ENCODE measurements at regions not wholly inside any gene's neighbourhood (a gene's known extent, or its start where the extent isn't known, plus 50 kb on each side); places are given as distances from the start of the nearest gene placed in this dataset.
A peak's percentile ranks its signal among the peaks of the same experiment; 100 is the strongest.

DNA sequence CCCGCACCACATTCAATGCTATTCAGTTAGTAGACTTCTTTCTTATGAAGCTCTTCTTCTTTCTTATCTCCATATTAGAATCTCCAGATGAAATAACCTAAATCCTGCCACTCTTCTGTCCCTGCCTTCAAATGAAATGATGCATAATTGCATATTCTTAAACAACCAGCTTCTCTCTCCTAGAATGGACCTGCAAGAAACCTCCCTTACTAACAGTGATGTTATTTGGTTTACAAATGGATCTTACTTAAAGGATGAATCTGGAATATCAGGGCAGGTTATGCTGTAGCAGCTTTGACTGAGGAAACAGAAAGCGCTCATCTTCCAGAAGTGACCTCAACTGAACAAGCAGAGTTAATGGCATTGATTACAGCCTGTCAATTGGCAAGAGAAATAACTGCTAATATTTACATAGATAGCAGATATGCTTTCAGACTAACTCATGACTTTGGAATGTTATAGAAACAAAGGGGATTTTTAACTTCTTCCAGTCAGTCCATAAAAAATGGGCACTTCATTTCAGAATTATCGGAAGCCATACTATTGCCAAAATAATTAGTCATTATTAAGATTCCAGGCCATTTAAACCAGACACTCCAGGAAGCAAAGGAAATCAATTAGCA is 755.7 kb upstream of the HS6ST1 start:
- TF ChIP-seq, protein P1, sequence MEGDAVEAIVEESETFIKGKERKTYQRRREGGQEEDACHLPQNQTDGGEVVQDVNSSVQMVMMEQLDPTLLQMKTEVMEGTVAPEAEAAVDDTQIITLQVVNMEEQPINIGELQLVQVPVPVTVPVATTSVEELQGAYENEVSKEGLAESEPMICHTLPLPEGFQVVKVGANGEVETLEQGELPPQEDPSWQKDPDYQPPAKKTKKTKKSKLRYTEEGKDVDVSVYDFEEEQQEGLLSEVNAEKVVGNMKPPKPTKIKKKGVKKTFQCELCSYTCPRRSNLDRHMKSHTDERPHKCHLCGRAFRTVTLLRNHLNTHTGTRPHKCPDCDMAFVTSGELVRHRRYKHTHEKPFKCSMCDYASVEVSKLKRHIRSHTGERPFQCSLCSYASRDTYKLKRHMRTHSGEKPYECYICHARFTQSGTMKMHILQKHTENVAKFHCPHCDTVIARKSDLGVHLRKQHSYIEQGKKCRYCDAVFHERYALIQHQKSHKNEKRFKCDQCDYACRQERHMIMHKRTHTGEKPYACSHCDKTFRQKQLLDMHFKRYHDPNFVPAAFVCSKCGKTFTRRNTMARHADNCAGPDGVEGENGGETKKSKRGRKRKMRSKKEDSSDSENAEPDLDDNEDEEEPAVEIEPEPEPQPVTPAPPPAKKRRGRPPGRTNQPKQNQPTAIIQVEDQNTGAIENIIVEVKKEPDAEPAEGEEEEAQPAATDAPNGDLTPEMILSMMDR (conservative IDR thresholded peaks at IDR 0.05; ENCODE audit: low read length) = no peak
- DNase-seq (ENCODE audit: low read depth) = no peak
- H3K4me3 ChIP-seq (ENCODE audit: low read length) = no peak overlapping the region

DNA sequence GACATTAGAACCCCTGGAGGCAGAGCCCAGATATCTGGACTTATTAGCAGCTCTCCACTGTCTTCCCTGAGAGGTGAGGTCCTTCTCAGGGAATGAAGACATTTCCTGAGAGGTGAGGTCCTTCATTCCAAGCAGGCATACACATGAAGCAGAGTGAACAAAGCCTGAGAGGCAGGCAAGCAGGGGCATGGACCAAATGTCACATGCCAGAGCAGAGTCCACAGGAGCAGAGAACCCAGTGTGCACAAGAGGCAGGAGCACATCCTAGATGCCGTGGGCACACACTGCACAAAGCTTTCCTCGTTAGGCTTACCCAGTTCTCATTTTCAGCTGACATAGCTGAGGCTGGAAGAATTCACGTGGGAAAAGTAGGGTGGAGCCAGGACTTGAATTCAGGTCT is 759.9 kb upstream of the HS6ST1 start:
- TF ChIP-seq, protein P1 (conservative IDR thresholded peaks at IDR 0.05; ENCODE audit: low read length) = no peak
- no peak overlapping the region for H3K4me3 ChIP-seq (ENCODE audit: low read length)
- no peak for DNase-seq (ENCODE audit: low read depth)

DNA sequence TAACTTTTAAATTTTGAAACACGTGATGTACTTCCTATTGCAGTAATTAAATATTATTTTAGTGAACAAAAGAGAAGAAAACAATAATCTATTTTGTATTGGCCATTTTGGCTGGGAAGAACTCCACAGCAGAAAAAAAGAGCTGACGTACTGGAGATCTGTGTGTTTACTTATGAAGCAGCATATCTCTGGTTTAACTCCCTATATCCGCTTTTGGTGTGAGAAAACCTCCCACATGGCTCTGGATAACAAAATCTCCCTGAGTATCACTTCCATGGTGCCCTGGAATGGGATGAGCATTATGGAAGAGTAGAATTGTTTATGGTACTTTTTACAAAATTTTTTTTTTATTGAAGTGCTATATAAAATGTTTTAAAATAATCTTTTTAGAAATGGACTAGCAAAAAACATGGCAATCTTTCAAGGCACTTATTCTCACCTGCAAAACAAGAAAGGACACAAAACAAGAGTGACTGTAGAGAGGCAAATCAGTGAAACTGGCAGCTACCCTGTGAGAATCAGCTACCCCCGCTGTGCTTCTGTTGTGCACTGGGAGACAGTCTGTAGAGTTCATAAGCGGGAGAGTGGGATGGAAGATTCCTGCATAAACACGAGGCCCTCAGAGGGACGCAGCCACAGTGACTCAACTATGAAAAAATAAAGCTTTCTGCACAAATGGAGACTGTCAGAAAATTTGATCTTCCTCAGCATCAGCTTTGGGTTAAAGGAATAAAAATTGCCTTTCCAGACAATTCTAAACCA is 762.2 kb upstream of the HS6ST1 start:
- DNase-seq (ENCODE audit: low read depth) = no peak
- H3K4me3 ChIP-seq (ENCODE audit: low read length) = no peak overlapping the region
- TF ChIP-seq, protein P1 (conservative IDR thresholded peaks at IDR 0.05; ENCODE audit: low read length) = no peak

DNA sequence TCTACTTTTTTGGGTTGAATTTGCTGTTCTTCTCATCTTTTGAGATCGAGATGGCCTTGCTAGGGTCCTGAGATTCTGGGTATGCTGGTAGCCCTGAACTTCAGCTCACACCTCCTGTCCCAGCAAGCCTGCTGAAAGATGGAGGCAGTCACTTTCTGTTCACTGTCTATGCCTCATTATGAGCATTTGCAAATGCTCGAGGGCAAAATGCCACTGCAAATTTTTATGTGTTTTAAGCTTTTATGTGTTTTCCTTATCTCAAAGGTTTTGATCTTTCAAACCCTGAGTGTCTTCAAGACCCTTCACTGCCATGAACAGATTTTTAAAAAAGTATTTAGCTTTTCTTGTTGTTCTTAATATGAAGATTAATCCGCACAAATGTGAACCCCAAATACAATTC is 766.7 kb upstream of the HS6ST1 start:
- DNase-seq (ENCODE audit: low read depth) = no peak
- H3K4me3 ChIP-seq (ENCODE audit: low read length) = no peak overlapping the region
- TF ChIP-seq, protein P1 (conservative IDR thresholded peaks at IDR 0.05; ENCODE audit: low read length) = no peak

DNA sequence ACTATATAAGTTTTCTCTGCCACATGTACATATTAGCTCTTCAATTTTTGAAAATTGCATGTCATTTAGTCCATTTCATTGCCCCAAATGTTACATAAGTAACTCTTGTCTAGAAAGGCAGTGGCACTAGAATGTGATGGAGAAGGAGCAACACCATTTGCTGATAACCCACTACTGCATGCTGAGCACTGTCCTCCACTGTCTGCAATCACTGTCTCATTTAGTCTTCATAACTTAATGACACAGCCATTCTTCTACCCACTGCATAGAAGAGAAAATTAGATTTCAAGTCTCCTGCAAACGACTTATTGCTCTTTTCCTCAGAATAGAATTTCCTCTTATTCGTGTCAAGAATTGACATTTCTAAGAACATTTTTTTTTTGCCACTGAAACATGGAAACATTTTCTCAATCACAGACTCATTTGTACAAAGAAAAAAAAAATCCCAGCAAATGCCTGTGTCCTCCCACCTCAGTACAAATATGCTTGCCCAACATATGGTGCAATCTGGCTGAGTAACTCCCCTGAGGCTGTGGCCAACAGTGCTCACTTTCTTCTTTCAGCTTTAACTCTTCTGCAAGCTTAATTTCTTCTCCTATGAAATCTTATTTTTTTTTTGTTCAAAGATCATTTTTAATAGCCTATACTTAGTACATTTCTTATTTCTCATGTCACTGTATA is 768.6 kb upstream of the HS6ST1 start:
- H3K4me3 ChIP-seq (ENCODE audit: low read length) = no peak overlapping the region
- TF ChIP-seq, protein P1 (conservative IDR thresholded peaks at IDR 0.05; ENCODE audit: low read length) = no peak
- DNase-seq (ENCODE audit: low read depth) = peak; percentile 35

DNA sequence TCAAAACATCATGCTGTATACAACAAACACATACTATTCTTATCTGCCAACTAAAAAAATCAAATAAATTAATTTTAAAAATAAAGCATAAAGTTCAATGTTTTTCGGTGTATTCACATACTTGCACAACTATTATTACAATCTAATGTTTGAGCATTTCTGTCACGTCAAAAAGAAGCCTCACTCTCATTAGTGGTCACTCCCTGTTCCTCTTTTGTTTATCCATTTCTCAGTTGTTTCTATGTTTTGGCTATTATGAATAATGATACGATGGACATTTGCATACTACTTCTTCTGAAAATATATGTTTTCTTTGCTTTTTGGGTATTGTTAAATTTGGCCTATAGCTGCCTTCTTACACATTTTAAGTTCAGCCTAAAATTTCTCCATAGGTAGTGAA is 773.0 kb upstream of the HS6ST1 start:
- TF ChIP-seq, protein P1 (conservative IDR thresholded peaks at IDR 0.05; ENCODE audit: low read length) = no peak
- no peak for DNase-seq (ENCODE audit: low read depth)
- H3K4me3 ChIP-seq (ENCODE audit: low read length) = no peak overlapping the region

All from AG10803 (cell line).